H1 (cell line): ENCODE measurements at regions not wholly inside any gene's neighbourhood (a gene's known extent, or its start where the extent isn't known, plus 50 kb on each side); places are given as distances from the start of the nearest gene placed in this dataset.

ENCODE experiments used
- RAD21 ChIP-seq, 2 experiments: IDR thresholded peaks in 1 of 2; conservative IDR thresholded peaks in 1 of 2; 2 replicates each; pipeline ENCODE4 v1.6.1; 2011; ENCODE audit warnings: low read depth in 2 of 2, low read length in 2 of 2, improper control_type of control experiment in 1 of 2, inconsistent platforms in 1 of 2, mild to moderate bottlenecking in 1 of 2, moderate library complexity in 1 of 2
- TF ChIP-seq, protein P1 (sequence below): IDR thresholded peaks from 2 replicates; pipeline ENCODE4 v1.6.1; 2012; ENCODE audit warnings: inconsistent platforms
- TF ChIP-seq, protein P2 (sequence below), 3 experiments: IDR thresholded peaks; 1 replicate in 2 of 3; 2 replicates in 1 of 3; pipeline versions ENCODE4 v1.5.1 to v1.6.1; 2011; ENCODE audit warnings: low read length in 3 of 3, mild to moderate bottlenecking in 3 of 3, inconsistent platforms in 2 of 3, low read depth in 1 of 3, moderate library complexity in 1 of 3; ENCODE audit not compliant: insufficient read depth in 1 of 3; ENCODE audit errors: control extremely low read depth in 1 of 3

- TF ChIP-seq, protein P1, sequence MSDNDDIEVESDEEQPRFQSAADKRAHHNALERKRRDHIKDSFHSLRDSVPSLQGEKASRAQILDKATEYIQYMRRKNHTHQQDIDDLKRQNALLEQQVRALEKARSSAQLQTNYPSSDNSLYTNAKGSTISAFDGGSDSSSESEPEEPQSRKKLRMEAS = no peak
- TF ChIP-seq, protein P2, sequence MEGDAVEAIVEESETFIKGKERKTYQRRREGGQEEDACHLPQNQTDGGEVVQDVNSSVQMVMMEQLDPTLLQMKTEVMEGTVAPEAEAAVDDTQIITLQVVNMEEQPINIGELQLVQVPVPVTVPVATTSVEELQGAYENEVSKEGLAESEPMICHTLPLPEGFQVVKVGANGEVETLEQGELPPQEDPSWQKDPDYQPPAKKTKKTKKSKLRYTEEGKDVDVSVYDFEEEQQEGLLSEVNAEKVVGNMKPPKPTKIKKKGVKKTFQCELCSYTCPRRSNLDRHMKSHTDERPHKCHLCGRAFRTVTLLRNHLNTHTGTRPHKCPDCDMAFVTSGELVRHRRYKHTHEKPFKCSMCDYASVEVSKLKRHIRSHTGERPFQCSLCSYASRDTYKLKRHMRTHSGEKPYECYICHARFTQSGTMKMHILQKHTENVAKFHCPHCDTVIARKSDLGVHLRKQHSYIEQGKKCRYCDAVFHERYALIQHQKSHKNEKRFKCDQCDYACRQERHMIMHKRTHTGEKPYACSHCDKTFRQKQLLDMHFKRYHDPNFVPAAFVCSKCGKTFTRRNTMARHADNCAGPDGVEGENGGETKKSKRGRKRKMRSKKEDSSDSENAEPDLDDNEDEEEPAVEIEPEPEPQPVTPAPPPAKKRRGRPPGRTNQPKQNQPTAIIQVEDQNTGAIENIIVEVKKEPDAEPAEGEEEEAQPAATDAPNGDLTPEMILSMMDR (IDR thresholded peaks at IDR 0.05; ENCODE audit: control extremely low read depth in 1 of 3, insufficient read depth in 1 of 3, low read depth in 1 of 3, low read length in 3 of 3) = no peak
- no peak for TF ChIP-seq RAD21 (IDR thresholded peaks at IDR 0.05 in 1 of 2, conservative IDR thresholded peaks at IDR 0.05 in 1 of 2; ENCODE audit: low read depth in 2 of 2, low read length in 2 of 2)
Observed at GRCh38 chrX:150100261-150100660, 162.0 kb upstream of the EOLA2 start (continued).
